Neural progenitor cell (in vitro differentiated cells): ENCODE measurements at regions not wholly inside any gene's neighbourhood (a gene's known extent, or its start where the extent isn't known, plus 50 kb on each side); places are given as distances from the start of the nearest gene placed in this dataset.
"Not testable (repeated sequence)": the region's sequence is repeated elsewhere in the genome, so short reads cannot be mapped to it uniquely, and the experiment has no call there.

ENCODE experiments used
- DNase-seq: peaks from one replicate; pipeline ENCODE4 v3.0.0-alpha.2; 2016; ENCODE audit warnings: low spot score
- H2AFZ ChIP-seq: fragments of 200-600 bp; sonication (generic); replicated peaks from 2 replicates; pipeline ENCODE4 v1.6.1; 2016; ENCODE audit warnings: antibody characterized with exemption
- H3F3A ChIP-seq: fragments of 200-600 bp; sonication (generic); 2 replicates; pipeline ENCODE4 v1.6.1; 2016; ENCODE audit warnings: antibody characterized with exemption, low read depth
- H3K27ac ChIP-seq: fragments of 200-600 bp; sonication (generic); 2 replicates; pipeline ENCODE4 v1.5.1; 2016; ENCODE audit warnings: mild to moderate bottlenecking
- H3K27me3 ChIP-seq: fragments of 200-600 bp; sonication (generic); 2 replicates; pipeline ENCODE4 v1.6.1; 2016; ENCODE audit warnings: mild to moderate bottlenecking, moderate library complexity
- H3K36me3 ChIP-seq: fragments of 200-600 bp; sonication (generic); 2 replicates; pipeline ENCODE4 v1.5.1; 2016
- H3K4me1 ChIP-seq: fragments of 200-600 bp; sonication (generic); 2 replicates; pipeline ENCODE4 v1.6.1; 2016; ENCODE audit warnings: mixed run types
- H3K4me2 ChIP-seq: fragments of 200-600 bp; sonication (generic); 2 replicates; pipeline ENCODE4 v1.6.1; 2016
- H3K4me3 ChIP-seq: fragments of 200-600 bp; sonication (generic); 2 replicates; pipeline ENCODE4 v1.5.1; 2016
- H3K79me2 ChIP-seq: fragments of 200-600 bp; sonication (generic); 2 replicates; pipeline ENCODE4 v1.6.1; 2016; ENCODE audit warnings: low read depth
- H3K9ac ChIP-seq: fragments of 200-600 bp; sonication (generic); 2 replicates; pipeline ENCODE4 v1.6.1; 2016
- H3K9me3 ChIP-seq: fragments of 200-600 bp; sonication (generic); 2 replicates; pipeline ENCODE4 v1.5.1; 2016; ENCODE audit warnings: low read depth
- H4K20me1 ChIP-seq: fragments of 200-600 bp; sonication (generic); 2 replicates; pipeline ENCODE4 v1.6.1; 2016; ENCODE audit warnings: low read depth
- H3K27ac Mint-ChIP-seq: 3 replicates; pipeline ENCODE4 v1.8.0; 2021; ENCODE audit warnings: mixed read lengths
- H3K27me3 Mint-ChIP-seq: 2 replicates; pipeline ENCODE4 v1.8.0; 2022; ENCODE audit warnings: low read depth, mild to moderate bottlenecking, inconsistent platforms, moderate library complexity, mixed read lengths; ENCODE audit not compliant: insufficient read depth
- H3K36me3 Mint-ChIP-seq: 3 replicates; pipeline ENCODE4 v1.8.0; 2021; ENCODE audit warnings: mixed read lengths
- H3K4me1 Mint-ChIP-seq: 3 replicates; pipeline ENCODE4 v1.8.0; 2021; ENCODE audit warnings: mixed read lengths
- H3K4me3 Mint-ChIP-seq: 3 replicates; pipeline ENCODE4 v1.8.0; 2021; ENCODE audit warnings: mild to moderate bottlenecking, moderate library complexity, mixed read lengths
- H3K9me3 Mint-ChIP-seq: 3 replicates; pipeline ENCODE4 v1.8.0; 2020; ENCODE audit warnings: mixed read lengths
- EZH2 ChIP-seq: fragments of 200-600 bp; sonication (generic); IDR thresholded peaks from 2 replicates; pipeline ENCODE4 v1.6.1; 2017; ENCODE audit warnings: antibody characterized with exemption, mild to moderate bottlenecking, moderate library complexity
- EZH2phosphoT487 ChIP-seq: fragments of 200-600 bp; sonication (generic); IDR thresholded peaks from 2 replicates; pipeline ENCODE4 v1.6.1; 2017; ENCODE audit warnings: antibody characterized with exemption
- TF ChIP-seq, protein P1 (sequence below): fragments of 200-600 bp; sonication (generic); IDR thresholded peaks from 2 replicates; pipeline ENCODE4 v1.5.1; 2017; ENCODE audit warnings: antibody characterized with exemption, mild to moderate bottlenecking

GRCh38 chr7:67487316-67487715, 490.7 kb downstream of the TYW1 start:
- Mint-ChIP-seq H3K4me1 (peaks cover 18% of the 10 kb centered on the region), H3K36me3 (peaks cover 2% of the 10 kb centered on the region), H3K27me3 (peaks cover 9% of the 10 kb centered on the region), H3K27ac (no peak overlapping the region), H3K4me3 (no peak overlapping the region), H3K9me3 (peaks cover 6% of the 10 kb centered on the region)
- H3K36me3 ChIP-seq, result no peaks in the 10 kb centered on the region
- no peak for DNase-seq
- H3K9me3 ChIP-seq, result no peaks in the 10 kb centered on the region
- TF ChIP-seq EZH2phosphoT487 (no peak), EZH2 (no peak)
- TF ChIP-seq, protein P1, sequence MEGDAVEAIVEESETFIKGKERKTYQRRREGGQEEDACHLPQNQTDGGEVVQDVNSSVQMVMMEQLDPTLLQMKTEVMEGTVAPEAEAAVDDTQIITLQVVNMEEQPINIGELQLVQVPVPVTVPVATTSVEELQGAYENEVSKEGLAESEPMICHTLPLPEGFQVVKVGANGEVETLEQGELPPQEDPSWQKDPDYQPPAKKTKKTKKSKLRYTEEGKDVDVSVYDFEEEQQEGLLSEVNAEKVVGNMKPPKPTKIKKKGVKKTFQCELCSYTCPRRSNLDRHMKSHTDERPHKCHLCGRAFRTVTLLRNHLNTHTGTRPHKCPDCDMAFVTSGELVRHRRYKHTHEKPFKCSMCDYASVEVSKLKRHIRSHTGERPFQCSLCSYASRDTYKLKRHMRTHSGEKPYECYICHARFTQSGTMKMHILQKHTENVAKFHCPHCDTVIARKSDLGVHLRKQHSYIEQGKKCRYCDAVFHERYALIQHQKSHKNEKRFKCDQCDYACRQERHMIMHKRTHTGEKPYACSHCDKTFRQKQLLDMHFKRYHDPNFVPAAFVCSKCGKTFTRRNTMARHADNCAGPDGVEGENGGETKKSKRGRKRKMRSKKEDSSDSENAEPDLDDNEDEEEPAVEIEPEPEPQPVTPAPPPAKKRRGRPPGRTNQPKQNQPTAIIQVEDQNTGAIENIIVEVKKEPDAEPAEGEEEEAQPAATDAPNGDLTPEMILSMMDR, result no peak
- H3K79me2 ChIP-seq, result no peaks in the 10 kb centered on the region
- no peak overlapping the region for H3K9ac ChIP-seq
- H3K4me3 ChIP-seq, result no peak overlapping the region
- H3K4me2 ChIP-seq, result no peak overlapping the region
- no peak overlapping the region for H3K27ac ChIP-seq
- H3K4me1 ChIP-seq, result peaks cover 7% of the 10 kb centered on the region
- no peaks in the 10 kb centered on the region for H4K20me1 ChIP-seq
- no peaks in the 10 kb centered on the region for H3K27me3 ChIP-seq
- no peaks in the 10 kb centered on the region for H3F3A ChIP-seq
- H2AFZ ChIP-seq, result no peak overlapping the region

DNA sequence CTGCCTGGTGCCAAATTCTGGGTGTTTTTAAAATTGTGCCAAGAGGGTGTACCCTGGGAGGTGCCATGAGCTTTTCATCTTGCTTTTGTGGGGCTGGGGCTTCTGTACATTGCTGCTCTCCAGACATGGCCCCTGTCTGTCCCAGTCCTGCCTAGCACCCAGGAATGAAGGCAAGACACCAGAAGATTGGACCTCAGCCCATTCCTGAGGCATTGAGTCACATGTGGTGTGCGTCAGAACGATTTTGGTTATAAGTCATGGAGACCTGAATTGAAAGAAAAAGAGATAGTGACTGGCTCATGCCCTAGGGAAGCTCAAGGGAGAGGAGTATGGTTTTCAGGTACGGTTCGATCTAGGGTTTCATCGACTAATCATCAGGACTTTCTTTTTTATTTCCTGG, 493.2 kb downstream of the TYW1 start:
- no peaks in the 10 kb centered on the region for H3K9me3 ChIP-seq
- no peak for TF ChIP-seq EZH2
- no peaks in the 10 kb centered on the region for H3F3A ChIP-seq
- no peaks in the 10 kb centered on the region for H3K27me3 ChIP-seq
- no peaks in the 10 kb centered on the region for H4K20me1 ChIP-seq
- H3K4me3 Mint-ChIP-seq, result no peak overlapping the region
- H3K27ac ChIP-seq, result no peak overlapping the region
- no peak overlapping the region for H2AFZ ChIP-seq
- H3K9me3 Mint-ChIP-seq, result peaks cover 8% of the 10 kb centered on the region
- peaks cover 2% of the 10 kb centered on the region for H3K4me1 ChIP-seq
- H3K4me2 ChIP-seq, result no peak overlapping the region
- H3K36me3 Mint-ChIP-seq, result peaks cover 2% of the 10 kb centered on the region
- no peaks in the 10 kb centered on the region for H3K79me2 ChIP-seq
- H3K36me3 ChIP-seq, result no peaks in the 10 kb centered on the region
- H3K4me3 ChIP-seq, result no peak overlapping the region
- peaks cover 5% of the 10 kb centered on the region for H3K4me1 Mint-ChIP-seq
- no peak overlapping the region for H3K9ac ChIP-seq
- no peak for DNase-seq
- no peak overlapping the region for H3K27ac Mint-ChIP-seq
- H3K27me3 Mint-ChIP-seq, result peaks cover 7% of the 10 kb centered on the region

DNA sequence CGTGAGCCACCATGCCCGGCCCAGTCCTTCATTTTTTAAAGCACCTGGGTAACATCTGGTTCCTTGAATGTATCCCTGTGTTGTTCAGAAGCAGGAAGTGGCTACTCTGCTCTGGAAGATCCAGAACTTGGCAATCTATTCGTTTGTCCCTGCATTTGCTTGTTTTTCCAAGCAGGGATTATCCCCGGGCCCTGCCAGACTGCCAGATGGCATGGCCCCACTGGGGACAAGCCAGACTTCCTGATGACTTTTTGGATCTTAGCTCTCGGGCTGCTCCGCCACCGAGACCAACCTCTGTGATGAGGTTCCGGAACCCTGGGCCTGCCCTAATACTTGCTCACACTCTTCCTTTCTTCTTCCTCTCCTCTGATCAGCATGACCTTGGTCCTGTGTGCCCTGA, 496.7 kb downstream of the TYW1 start:
- Histone ChIP-seq H3K27ac (no peak overlapping the region), H3F3A (no peaks in the 10 kb centered on the region), H3K4me3 (no peak overlapping the region), H3K9ac (no peak overlapping the region), H3K36me3 (no peaks in the 10 kb centered on the region), H3K4me1 (peaks cover 7% of the 10 kb centered on the region), H3K27me3 (no peaks in the 10 kb centered on the region), H2AFZ (no peak overlapping the region), H3K79me2 (no peaks in the 10 kb centered on the region), H3K4me2 (no peak overlapping the region), H4K20me1 (no peaks in the 10 kb centered on the region), H3K9me3 (no peaks in the 10 kb centered on the region)
- H3K27ac Mint-ChIP-seq, result no peak overlapping the region
- H3K36me3 Mint-ChIP-seq, result peaks cover 2% of the 10 kb centered on the region
- no peaks in the 10 kb centered on the region for H3K4me1 Mint-ChIP-seq
- peaks cover 12% of the 10 kb centered on the region for H3K27me3 Mint-ChIP-seq
- TF ChIP-seq EZH2, result no peak
- TF ChIP-seq EZH2phosphoT487, result no peak
- TF ChIP-seq, protein P1, result no peak
- no peak for DNase-seq
- no peak overlapping the region for H3K4me3 Mint-ChIP-seq
- H3K9me3 Mint-ChIP-seq, result peaks cover 14% of the 10 kb centered on the region

DNA sequence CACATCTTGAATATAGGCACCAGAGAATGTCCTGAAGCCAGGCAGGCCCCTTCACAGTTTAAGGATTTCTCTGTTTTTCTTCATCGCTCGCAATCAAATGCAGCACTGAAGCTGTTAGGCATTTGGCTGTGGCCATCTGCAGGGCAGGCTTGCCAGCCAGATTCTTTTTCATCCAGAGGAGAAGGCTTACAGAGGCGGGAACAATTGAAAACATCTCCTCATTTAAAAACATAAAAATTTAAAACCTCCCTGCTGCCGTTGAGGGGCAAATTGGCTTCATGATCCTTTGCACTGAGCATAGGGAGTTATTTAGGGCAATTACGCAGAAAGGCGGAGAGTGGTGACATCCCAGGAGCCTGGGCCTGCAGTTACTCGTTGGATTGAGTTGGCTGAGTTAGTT, 500.0 kb downstream of the TYW1 start:
- Histone ChIP-seq H3K79me2 (no peaks in the 10 kb centered on the region), H3K9me3 (no peaks in the 10 kb centered on the region), H2AFZ (peak overlapping the region; percentile 54), H3K27me3 (no peaks in the 10 kb centered on the region), H3K36me3 (no peaks in the 10 kb centered on the region), H3K4me1 (peaks cover 7% of the 10 kb centered on the region), H3K27ac (no peak overlapping the region), H3K4me2 (no peak overlapping the region), H3K9ac (no peak overlapping the region), H3F3A (no peaks in the 10 kb centered on the region), H3K4me3 (no peak overlapping the region), H4K20me1 (no peaks in the 10 kb centered on the region)
- Mint-ChIP-seq H3K27ac (peak overlapping the region; percentile 82), H3K27me3 (peaks cover 9% of the 10 kb centered on the region), H3K4me1 (no peaks in the 10 kb centered on the region), H3K36me3 (no peaks in the 10 kb centered on the region), H3K4me3 (no peak overlapping the region), H3K9me3 (peaks cover 16% of the 10 kb centered on the region)
- no peak for DNase-seq
- TF ChIP-seq EZH2phosphoT487, result no peak
- no peak for TF ChIP-seq EZH2
- TF ChIP-seq, protein P1, result no peak

GRCh38 chr7:67497914-67498313, 501.3 kb downstream of the TYW1 start:
- H3K36me3 Mint-ChIP-seq, result not testable (repeated sequence)
- H3K9me3 Mint-ChIP-seq, result peaks cover 12% of the 10 kb centered on the region

More at GRCh38 chr7:67497914-67498313, 501.3 kb downstream of the TYW1 start:
- H3K9me3 ChIP-seq, H4K20me1 ChIP-seq, H3K9ac ChIP-seq, H3K4me1 Mint-ChIP-seq, H3K27me3 Mint-ChIP-seq, H3F3A ChIP-seq, H3K4me1 ChIP-seq, H3K79me2 ChIP-seq, DNase-seq, H3K4me2 ChIP-seq, H3K27ac Mint-ChIP-seq, H3K4me3 ChIP-seq, H3K27ac ChIP-seq, H3K27me3 ChIP-seq, H2AFZ ChIP-seq, H3K36me3 ChIP-seq: not testable (repeated sequence)
- peak overlapping the region; percentile 24 for H3K4me3 Mint-ChIP-seq
